DMS153 treated with DMSO at 0.1 percent for 48 hours (cell line): ENCODE measurements at regions not wholly inside any gene's neighbourhood (a gene's known extent, or its start where the extent isn't known, plus 50 kb on each side); places are given as distances from the start of the nearest gene placed in this dataset.
A peak's percentile ranks its signal among the peaks of the same experiment; 100 is the strongest.

Experiments used
- DNase-seq: peaks from one replicate; lab custom pipeline; 2025; ENCODE audit not compliant: unreplicated experiment; lab: John Stamatoyannopoulos, UW

DNA sequence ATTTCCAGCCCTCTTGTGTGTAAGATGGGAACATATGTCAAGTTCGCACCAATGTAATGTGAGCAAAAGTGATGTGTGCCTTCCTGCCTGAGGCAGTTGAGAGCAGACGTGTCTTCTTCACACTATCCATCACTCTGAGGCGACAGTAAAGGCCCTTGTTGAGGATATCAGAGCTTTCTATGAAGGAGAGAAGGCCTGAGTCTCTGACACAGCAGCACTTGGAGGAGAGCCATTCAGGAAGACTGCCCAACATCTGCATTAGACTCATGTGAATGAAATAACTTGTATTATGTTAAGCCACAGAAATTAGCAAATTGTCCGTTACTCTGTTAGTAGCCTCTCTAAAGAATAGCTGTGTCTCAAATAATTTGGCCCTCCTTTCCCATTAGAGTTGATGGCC lies 108.8 kb upstream of the CCDC54 start:
- no peak for DNase-seq

- no peak for DNase-seq
These were observed 108.1 kb upstream of the CCDC54 start for GRCh38 chr3:107269136-107269535.

- peak; percentile 68 for DNase-seq
These were observed 105.4 kb upstream of the CCDC54 start for GRCh38 chr3:107271787-107272387.

DNA sequence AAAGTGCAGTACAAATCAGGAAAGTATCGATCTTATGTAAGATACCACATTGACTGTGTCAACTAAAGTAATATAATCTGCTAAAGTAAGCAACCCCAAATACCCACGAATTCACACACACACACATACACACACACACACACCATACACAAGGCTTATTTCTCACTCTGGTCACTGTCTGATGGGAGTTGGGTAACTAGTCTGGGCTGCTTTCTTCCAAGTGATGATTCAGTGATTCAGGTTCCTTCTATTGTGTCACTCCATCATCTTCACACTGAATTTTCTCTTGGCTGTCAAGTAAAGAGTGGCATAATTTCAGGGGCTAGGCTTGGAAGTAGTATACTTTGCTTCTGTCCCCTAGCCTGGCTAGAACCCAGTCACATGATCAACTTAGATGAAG lies 104.8 kb upstream of the CCDC54 start:
- DNase-seq = no peak

DNA sequence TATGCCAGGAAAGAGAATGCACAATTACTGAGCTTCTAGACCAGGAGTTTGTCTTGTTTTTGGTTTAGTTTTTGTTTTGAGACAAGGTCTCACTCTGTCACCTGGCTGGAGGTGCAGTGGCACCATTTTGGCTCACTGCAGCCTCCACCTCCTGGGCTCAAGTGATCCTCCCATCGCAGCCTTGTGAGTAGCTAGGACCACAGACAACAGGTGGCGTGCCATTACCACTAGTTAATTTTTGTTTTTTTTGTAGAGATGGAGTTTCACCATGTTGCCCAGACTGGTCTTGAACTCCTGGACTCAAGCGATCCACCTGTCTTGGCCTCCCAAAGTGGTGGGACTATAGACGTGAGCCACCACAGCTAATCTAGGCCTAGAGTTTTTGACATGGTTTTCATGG lies 104.4 kb upstream of the CCDC54 start:
- no peak for DNase-seq

- no peak for DNase-seq
These were observed 103.5 kb upstream of the CCDC54 start for GRCh38 chr3:107273771-107274170.

DNA sequence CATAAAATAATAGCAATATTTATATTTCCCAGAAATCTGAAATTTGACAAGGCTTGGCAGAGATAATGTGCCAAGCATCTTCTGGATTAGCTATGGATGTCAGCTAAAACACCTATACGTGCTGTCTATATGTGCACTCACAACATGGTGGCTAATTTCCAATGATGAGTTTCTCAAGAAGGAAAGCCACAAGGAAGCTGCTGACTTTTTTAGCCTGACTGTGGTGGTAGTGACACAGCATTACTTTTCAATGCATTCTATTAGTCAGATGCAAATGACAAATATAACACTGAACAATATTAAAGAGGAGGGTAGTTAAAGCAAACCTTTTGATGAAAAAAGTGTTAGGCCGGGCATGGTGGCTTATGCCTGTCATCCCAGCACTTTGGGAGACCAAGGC lies 101.7 kb upstream of the CCDC54 start:
- no peak for DNase-seq

GRCh38 chr3:107283948-107284347 lies 93.3 kb upstream of the CCDC54 start:
- DNase-seq = no peak

- no peak for DNase-seq
These were observed 92.6 kb upstream of the CCDC54 start for GRCh38 chr3:107284612-107285011.

- no peak for DNase-seq
These were observed 92.0 kb upstream of the CCDC54 start for GRCh38 chr3:107285197-107285596.

- no peak for DNase-seq
These were observed 87.9 kb upstream of the CCDC54 start for GRCh38 chr3:107289354-107289753.

- no peak for DNase-seq
These were observed 83.1 kb upstream of the CCDC54 start for GRCh38 chr3:107294117-107294516.

- no peak for DNase-seq
These were observed 79.6 kb upstream of the CCDC54 start for GRCh38 chr3:107297597-107297996.

GRCh38 chr3:107307205-107307604 lies 70.0 kb upstream of the CCDC54 start:
- no peak for DNase-seq

GRCh38 chr3:107308716-107309115 lies 68.5 kb upstream of the CCDC54 start:
- no peak for DNase-seq

DNA sequence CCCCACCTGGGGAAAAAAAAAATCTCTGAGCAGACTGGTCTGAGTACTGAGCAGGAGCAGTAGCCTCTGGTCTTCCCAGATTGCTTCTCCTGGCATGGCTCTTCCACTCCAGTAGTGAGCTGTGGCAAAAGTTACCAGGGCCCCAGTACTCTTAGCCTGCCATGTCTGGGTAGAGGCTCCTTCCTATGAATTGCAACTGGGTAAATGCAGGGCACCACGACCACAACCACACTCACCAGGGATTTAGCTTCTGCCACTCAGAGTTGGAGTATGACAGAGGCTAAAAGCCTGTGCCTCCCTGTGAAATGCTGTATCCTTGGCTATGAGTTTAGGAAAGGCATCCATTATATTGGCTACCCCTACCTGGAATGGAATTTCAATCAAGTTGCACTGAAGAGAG lies 67.9 kb upstream of the CCDC54 start:
- DNase-seq = no peak

- DNase-seq = no peak
These were observed 63.5 kb upstream of the CCDC54 start for GRCh38 chr3:107313711-107314110.

DNA sequence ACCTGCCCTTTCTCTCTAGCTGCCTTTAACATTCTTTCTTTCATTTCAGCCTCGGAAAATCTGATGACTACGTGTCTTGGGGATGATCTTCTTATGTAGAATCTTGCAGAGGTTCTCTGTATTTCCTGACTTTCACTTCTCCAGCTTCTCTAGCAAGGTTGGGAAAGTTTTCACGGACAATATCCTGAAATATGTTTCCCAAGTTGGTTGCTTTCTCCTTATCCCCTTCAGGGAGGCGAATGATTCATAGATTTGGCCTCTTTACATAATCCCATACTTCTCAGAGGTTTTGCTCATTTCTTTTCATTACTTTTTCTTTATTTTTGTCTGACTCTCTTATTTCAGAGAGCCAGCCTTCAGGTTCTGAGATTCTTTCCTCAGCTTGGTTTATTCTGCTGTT lies 62.1 kb upstream of the CCDC54 start:
- no peak for DNase-seq

DNA sequence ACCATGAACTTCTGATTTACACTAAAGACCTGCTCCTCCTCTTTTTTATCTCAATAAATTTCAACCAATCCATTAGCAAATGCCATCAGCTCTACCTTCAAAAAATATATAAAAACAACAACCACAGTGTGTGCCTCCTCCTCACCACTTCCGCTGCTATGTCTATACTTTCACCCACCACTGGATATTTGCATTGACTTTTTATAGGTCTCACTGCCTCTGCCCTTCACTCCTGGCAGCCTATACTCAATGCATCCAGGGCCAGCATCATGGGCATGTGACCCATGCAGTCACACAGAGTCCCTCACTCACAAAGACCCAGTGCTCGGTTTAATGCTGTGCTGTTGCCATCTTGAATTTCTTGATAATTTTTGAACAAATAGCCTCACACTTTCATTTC lies 53.5 kb upstream of the CCDC54 start:
- no peak for DNase-seq

- no peak for DNase-seq
These were observed 51.8 kb upstream of the CCDC54 start for GRCh38 chr3:107325446-107325845.
